Mesendoderm (in vitro differentiated cells): ENCODE measurements at regions not wholly inside any gene's neighbourhood (a gene's known extent, or its start where the extent isn't known, plus 50 kb on each side); places are given as distances from the start of the nearest gene placed in this dataset.
A peak's percentile ranks its signal among the peaks of the same experiment; 100 is the strongest.
"Not testable (repeated sequence)": the region's sequence is repeated elsewhere in the genome, so short reads cannot be mapped to it uniquely, and the experiment has no call there.

Experiments used
- DNase-seq: peaks from one replicate; pipeline ENCODE4 v3.0.0; 2013
- H2AK5ac ChIP-seq: 2 replicates; pipeline ENCODE4 v1.6.1; 2013; ENCODE audit warnings: low read length, inconsistent platforms
- H2BK120ac ChIP-seq: 2 replicates; pipeline ENCODE4 v1.6.1; 2013; ENCODE audit warnings: low read depth, mild to moderate bottlenecking, low read length, moderate library complexity, mixed read lengths
- H2BK15ac ChIP-seq: replicated peaks from 2 replicates; pipeline ENCODE4 v1.6.1; 2013; ENCODE audit warnings: low read depth, mild to moderate bottlenecking, moderate library complexity
- H2BK5ac ChIP-seq: 2 replicates; pipeline ENCODE4 v1.6.1; 2013; ENCODE audit warnings: low read length, inconsistent platforms
- H3K18ac ChIP-seq: 2 replicates; pipeline ENCODE4 v1.6.1; 2013; ENCODE audit warnings: mild to moderate bottlenecking, low read length, mixed read lengths
- H3K23ac ChIP-seq: one replicate; pipeline ENCODE4 v1.6.1; 2013; ENCODE audit warnings: low read length
- H3K27ac ChIP-seq: 2 replicates; pipeline ENCODE4 v1.5.1; 2013; ENCODE audit warnings: low read depth, mild to moderate bottlenecking, inconsistent platforms, low read length, moderate library complexity
- H3K27me3 ChIP-seq: 2 replicates; pipeline ENCODE4 v1.6.1; 2013; ENCODE audit warnings: low read length, control low read depth, mild to moderate bottlenecking, inconsistent platforms; ENCODE audit not compliant: insufficient read depth, poor library complexity
- H3K36me3 ChIP-seq: 2 replicates; pipeline ENCODE4 v1.6.1; 2013; ENCODE audit warnings: low read length, inconsistent platforms; ENCODE audit not compliant: control insufficient read depth, insufficient read depth
- H3K4ac ChIP-seq: one replicate; pipeline ENCODE4 v1.6.1; 2013; ENCODE audit warnings: low read depth, mild to moderate bottlenecking, low read length, moderate library complexity
- H3K4me1 ChIP-seq: 2 replicates; pipeline ENCODE4 v1.6.1; 2013; ENCODE audit warnings: low read depth, low read length, inconsistent platforms; ENCODE audit not compliant: control insufficient read depth
- H3K4me2 ChIP-seq: 2 replicates; pipeline ENCODE4 v1.6.1; 2013; ENCODE audit warnings: low read length
- H3K4me3 ChIP-seq: 2 replicates; pipeline ENCODE4 v1.5.1; 2013; ENCODE audit warnings: mild to moderate bottlenecking, low read length
- H3K56ac ChIP-seq: one replicate; pipeline ENCODE4 v1.6.1; 2013; ENCODE audit warnings: low read length
- H3K79me1 ChIP-seq: 2 replicates; pipeline ENCODE4 v1.6.1; 2013; ENCODE audit warnings: low read length, inconsistent platforms
- H3K79me2 ChIP-seq: 2 replicates; pipeline ENCODE4 v1.6.1; 2013; ENCODE audit warnings: mild to moderate bottlenecking, low read length; ENCODE audit not compliant: control insufficient read depth, insufficient read depth
- H3K9ac ChIP-seq: 2 replicates; pipeline ENCODE4 v1.6.1; 2013; ENCODE audit warnings: low read length, inconsistent platforms
- H4K5ac ChIP-seq: one replicate; pipeline ENCODE4 v1.6.1; 2013; ENCODE audit warnings: low read length
- H4K8ac ChIP-seq: one replicate; pipeline ENCODE4 v1.6.1; 2013; ENCODE audit warnings: low read depth, mild to moderate bottlenecking, control low read depth, low read length, moderate library complexity
- WGBS: extraction: QIAGEN DNeasy Blood & Tissue Kit; methylation state at CpG from one replicate; pipeline ENCODE4 v1.1.7; 2013; ENCODE audit warnings: low lambda C conversion rate, missing lambda C conversion rate; ENCODE audit not compliant: insufficient coverage; ENCODE audit errors: extremely low coverage; 5-methylcytosine and 5-hydroxymethylcytosine counted together

DNA sequence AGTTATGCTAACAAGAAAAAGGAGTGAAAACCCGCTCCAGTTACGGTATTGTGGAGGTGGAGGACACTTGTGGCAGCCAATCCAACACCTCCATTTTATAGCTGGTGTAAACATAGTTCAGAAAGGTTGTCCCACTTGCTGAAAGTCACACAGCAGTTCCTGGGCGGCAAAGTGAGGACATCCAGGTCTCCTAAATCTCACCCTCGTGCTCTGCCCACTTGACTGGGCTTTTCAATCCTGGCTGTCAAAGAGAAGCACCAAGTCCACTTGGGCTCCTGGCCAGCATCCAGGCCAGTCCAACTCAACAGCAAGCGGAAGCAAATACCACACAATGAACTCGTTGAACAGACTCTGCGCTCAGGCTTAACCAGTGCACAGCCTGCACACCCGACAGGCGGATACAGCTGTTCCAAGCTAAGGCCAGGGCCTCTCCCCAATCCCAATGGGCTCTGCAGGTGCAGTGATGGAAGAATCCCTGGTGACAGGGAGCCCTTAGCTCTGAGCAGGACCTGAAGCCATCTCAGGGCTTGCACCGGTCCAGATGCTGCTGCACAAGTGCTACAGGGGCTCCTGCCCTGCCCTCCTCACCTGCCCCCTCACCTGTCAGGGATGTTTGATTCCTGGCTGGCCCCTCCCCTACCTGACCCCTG lies 89.8 kb upstream of the METTL9 start:
- WGBS, result no CpG with 5 or more reads among the region's 10 CpGs
- H3K36me3 ChIP-seq, H3K4me2 ChIP-seq, H3K23ac ChIP-seq, H2BK120ac ChIP-seq, H4K5ac ChIP-seq, H2BK5ac ChIP-seq, H3K4ac ChIP-seq, DNase-seq, H3K18ac ChIP-seq, H3K9ac ChIP-seq, H3K4me3 ChIP-seq, H3K79me1 ChIP-seq, H3K27me3 ChIP-seq, H2BK15ac ChIP-seq, H3K27ac ChIP-seq, H2AK5ac ChIP-seq, H3K56ac ChIP-seq, H4K8ac ChIP-seq, H3K4me1 ChIP-seq: not testable (repeated sequence)
- H3K79me2 ChIP-seq, result peaks cover 78% of the 10 kb centered on the region

DNA sequence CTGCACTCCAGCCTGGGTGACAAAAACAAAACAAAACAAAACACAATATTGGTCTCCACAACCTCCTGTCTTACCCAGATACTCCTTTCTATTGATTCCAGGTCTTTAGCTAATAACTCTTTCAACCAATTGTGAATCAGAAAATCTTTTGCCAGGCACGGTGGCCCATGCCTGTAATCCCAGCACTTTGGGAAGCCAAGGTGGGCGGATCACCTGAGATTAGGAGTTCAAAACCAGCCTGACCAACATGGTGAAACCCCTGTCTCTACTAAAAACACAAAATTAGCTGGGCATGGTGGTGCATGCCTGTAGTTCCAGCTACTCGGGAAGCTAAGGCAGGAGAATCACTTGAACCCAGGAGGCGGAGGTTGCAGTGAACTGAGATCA lies 88.5 kb upstream of the METTL9 start:
- not testable (repeated sequence) for H3K56ac ChIP-seq, H3K4me2 ChIP-seq, H3K23ac ChIP-seq, H2BK5ac ChIP-seq, H3K79me1 ChIP-seq, H3K9ac ChIP-seq, H2BK120ac ChIP-seq, DNase-seq, H2BK15ac ChIP-seq, H3K27me3 ChIP-seq, H3K36me3 ChIP-seq, H2AK5ac ChIP-seq, H3K4me1 ChIP-seq, H4K8ac ChIP-seq, H3K4ac ChIP-seq, H3K18ac ChIP-seq, H4K5ac ChIP-seq, H3K27ac ChIP-seq, H3K4me3 ChIP-seq
- H3K79me2 ChIP-seq, result peaks cover 87% of the 10 kb centered on the region
- WGBS, result no CpG with 5 or more reads among the region's 4 CpGs

DNA sequence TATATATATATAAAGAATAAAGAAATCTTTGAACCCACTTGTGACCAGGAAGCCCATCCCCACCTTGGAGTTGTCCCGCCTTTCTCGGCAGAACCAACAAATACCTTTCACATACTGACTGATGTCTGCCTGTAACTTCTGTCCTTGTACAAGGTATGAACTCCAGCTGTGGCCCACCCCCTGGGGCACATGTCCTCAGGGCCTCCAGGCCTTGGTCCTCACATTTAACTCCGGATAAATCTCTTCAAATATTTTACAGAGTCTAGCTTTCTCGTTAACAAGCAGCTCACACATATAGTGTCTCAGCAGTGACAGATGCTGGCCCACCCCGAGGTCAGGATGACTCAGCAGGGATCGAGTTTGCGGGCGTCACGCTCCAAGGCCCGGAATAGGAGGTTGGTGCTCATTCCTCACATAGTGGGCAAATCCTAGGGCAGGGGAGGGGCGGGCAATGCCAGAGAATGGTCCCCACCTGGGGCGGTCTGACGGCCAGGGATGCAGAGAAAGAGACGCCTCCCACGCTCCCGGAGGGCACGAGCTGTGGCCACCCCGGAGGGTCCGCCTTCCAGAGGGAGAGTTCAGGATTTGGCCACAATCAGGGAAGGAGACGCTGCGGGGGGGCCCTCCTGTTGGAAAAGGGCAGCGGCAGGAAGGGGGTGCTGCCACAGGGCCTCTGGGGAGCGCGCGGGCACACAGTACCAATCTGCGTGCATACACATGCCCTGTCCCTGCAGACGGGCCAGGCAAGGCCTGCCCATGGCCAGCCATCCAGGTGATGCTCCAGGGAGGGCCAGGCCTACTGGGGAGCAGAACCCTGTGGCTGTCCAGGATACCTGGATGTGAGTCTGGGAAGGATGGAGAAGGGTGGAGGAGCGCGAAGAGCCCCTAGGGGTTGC lies 87.8 kb upstream of the METTL9 start:
- H3K4me3 ChIP-seq, H3K23ac ChIP-seq, H3K27ac ChIP-seq, H3K4ac ChIP-seq, H3K18ac ChIP-seq, H3K36me3 ChIP-seq, H2AK5ac ChIP-seq, H4K8ac ChIP-seq, H2BK15ac ChIP-seq, H3K4me2 ChIP-seq, H3K9ac ChIP-seq, H4K5ac ChIP-seq, H3K79me1 ChIP-seq, H3K4me1 ChIP-seq, DNase-seq, H2BK5ac ChIP-seq, H2BK120ac ChIP-seq, H3K56ac ChIP-seq, H3K27me3 ChIP-seq: not testable (repeated sequence)
- H3K79me2 ChIP-seq, result peaks cover 91% of the 10 kb centered on the region
- WGBS, result no CpG with 5 or more reads among the region's 29 CpGs

DNA sequence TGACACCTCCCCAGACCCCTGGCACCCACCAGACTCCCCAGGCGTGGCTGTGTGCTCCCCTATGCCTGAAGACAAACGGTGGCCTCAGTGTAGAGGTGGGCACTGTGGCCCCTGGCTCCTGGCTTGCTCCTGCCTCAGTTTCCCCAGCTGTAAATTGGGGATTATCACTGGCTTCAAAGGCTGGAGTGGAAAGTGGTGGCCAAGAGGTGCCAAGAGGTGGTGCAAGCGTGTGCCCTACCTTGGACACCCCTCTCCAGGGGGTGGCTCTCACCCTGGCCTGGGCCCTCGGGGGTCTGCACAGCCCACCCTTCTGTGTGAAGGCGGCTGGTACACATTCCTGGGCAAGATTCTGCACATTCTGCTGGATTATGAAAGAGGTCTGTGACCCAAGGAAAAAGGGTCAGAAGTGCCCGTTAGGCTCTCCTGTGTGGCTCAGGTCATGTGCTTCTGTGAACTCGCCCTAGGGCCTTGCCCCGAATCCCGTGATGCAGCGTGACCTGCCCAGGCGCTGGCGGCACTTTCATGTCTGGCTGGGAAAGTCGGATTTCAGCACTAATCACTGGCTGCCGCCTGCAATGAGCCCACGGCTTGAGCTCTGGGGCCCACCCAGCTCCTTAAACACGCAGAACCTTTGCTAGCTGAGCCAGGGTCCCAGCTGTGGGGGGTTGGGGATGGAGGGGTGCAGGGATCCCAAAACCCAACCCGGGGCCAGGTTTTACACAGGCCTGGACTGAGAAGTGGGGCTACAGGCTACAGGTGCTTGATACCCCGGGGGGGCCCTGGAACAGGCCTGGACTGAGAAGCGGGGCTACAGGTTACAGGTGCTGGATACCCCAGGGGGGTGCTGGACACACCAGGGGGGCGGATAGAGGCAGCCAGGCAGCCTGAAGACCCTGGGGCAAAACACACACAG lies 86.8 kb upstream of the METTL9 start:
- not testable (repeated sequence) for H2AK5ac ChIP-seq, H4K5ac ChIP-seq, H3K23ac ChIP-seq, H3K79me1 ChIP-seq, H2BK15ac ChIP-seq, H3K4me1 ChIP-seq, H3K36me3 ChIP-seq, H3K4ac ChIP-seq, H3K18ac ChIP-seq, H3K9ac ChIP-seq, DNase-seq, H3K27ac ChIP-seq, H2BK120ac ChIP-seq, H3K27me3 ChIP-seq, H3K4me3 ChIP-seq, H3K56ac ChIP-seq, H3K4me2 ChIP-seq, H2BK5ac ChIP-seq, H4K8ac ChIP-seq
- WGBS, result no CpG with 5 or more reads among the region's 20 CpGs
- peaks cover 85% of the 10 kb centered on the region for H3K79me2 ChIP-seq

DNA sequence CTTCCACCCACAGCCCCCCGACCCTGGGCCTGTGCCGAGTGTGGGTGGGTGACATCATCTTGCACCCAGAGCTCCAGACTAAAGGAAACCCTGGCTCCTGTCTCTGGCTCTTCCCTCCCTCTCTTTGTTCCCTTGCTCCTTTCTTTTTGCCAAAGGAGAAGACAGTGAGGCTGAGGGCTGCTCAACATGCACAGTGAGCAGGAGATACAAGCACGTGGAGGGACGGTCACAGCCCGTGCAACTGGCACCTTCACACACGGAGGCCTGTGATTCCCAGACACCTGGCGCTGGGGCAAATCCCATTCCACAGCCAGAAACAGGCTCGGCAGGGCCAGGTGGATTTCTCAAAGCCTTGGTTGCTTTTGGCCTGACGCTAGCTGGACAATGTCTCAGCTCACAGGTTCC lies 86.0 kb upstream of the METTL9 start:
- H2AK5ac ChIP-seq, H3K4me1 ChIP-seq, H3K27ac ChIP-seq, DNase-seq, H2BK5ac ChIP-seq, H3K23ac ChIP-seq, H3K4ac ChIP-seq, H3K79me1 ChIP-seq, H3K4me2 ChIP-seq, H3K18ac ChIP-seq, H3K4me3 ChIP-seq, H3K36me3 ChIP-seq, H4K5ac ChIP-seq, H2BK120ac ChIP-seq, H3K9ac ChIP-seq, H2BK15ac ChIP-seq, H3K27me3 ChIP-seq, H4K8ac ChIP-seq: not testable (repeated sequence)
- H3K56ac ChIP-seq, result peak overlapping the region; percentile 58
- WGBS, result no CpG with 5 or more reads among the region's 9 CpGs
- peaks cover 82% of the 10 kb centered on the region for H3K79me2 ChIP-seq
